Fibroblast of skin of right biceps (primary cell): ENCODE measurements at regions not wholly inside any gene's neighbourhood (a gene's known extent, or its start where the extent isn't known, plus 50 kb on each side); places are given as distances from the start of the nearest gene placed in this dataset.

Experiments
- DNase-seq: peaks from one replicate; pipeline ENCODE4 v3.0.0-alpha.2; 2013

- DNase-seq = no peak
These were observed 163.8 kb upstream of the LMNTD1 start for GRCh38 chr12:25716842-25717241.

- no peak for DNase-seq
These were observed 164.5 kb upstream of the LMNTD1 start for GRCh38 chr12:25717552-25717951.

GRCh38 chr12:25718081-25718731, 165.1 kb upstream of the LMNTD1 start:
- no peak for DNase-seq

GRCh38 chr12:25719505-25719904, 166.4 kb upstream of the LMNTD1 start:
- DNase-seq = peak; percentile 54

GRCh38 chr12:25723336-25723735, 170.3 kb upstream of the LMNTD1 start:
- DNase-seq = peak; percentile 49

GRCh38 chr12:25723921-25724491, 170.9 kb upstream of the LMNTD1 start:
- peak; percentile 84 for DNase-seq

- no peak for DNase-seq
These were observed 172.4 kb upstream of the LMNTD1 start for GRCh38 chr12:25725470-25725869.

- peak; percentile 69 for DNase-seq
These were observed 172.8 kb upstream of the LMNTD1 start for GRCh38 chr12:25725931-25726330.

- no peak for DNase-seq
These were observed 175.0 kb upstream of the LMNTD1 start for GRCh38 chr12:25728056-25728595.

GRCh38 chr12:25730489-25731349, 177.6 kb upstream of the LMNTD1 start:
- no peak for DNase-seq

GRCh38 chr12:25733541-25733940, 180.5 kb upstream of the LMNTD1 start:
- DNase-seq = no peak

- DNase-seq = no peak
These were observed 181.6 kb upstream of the LMNTD1 start for GRCh38 chr12:25734529-25735180.

GRCh38 chr12:25740617-25741016, 187.5 kb upstream of the LMNTD1 start:
- DNase-seq = no peak

GRCh38 chr12:25741917-25742316, 188.8 kb upstream of the LMNTD1 start:
- DNase-seq = no peak

GRCh38 chr12:25743679-25744215, 190.7 kb upstream of the LMNTD1 start:
- no peak for DNase-seq

GRCh38 chr12:25744313-25744712, 191.2 kb upstream of the LMNTD1 start:
- DNase-seq = peak; percentile 51

- no peak for DNase-seq
These were observed 192.2 kb upstream of the LMNTD1 start for GRCh38 chr12:25745281-25745680.

- no peak for DNase-seq
These were observed 193.0 kb upstream of the LMNTD1 start for GRCh38 chr12:25746131-25746530.

- no peak for DNase-seq
These were observed 199.7 kb upstream of the LMNTD1 start for GRCh38 chr12:25752710-25753309.

- DNase-seq = no peak
These were observed 202.3 kb upstream of the LMNTD1 start for GRCh38 chr12:25755136-25755970.

GRCh38 chr12:25755971-25756260, 202.6 kb upstream of the RASSF8 start:
- no peak for DNase-seq
